Spinal cord (tissue), 9 donors: ENCODE measurements at regions not wholly inside any gene's neighbourhood (a gene's known extent, or its start where the extent isn't known, plus 50 kb on each side); places are given as distances from the start of the nearest gene placed in this dataset.

Experiments used
- DNase-seq, 6 donors: peaks; one replicate each; pipeline versions ENCODE4 v3.0.0 to v3.0.0-alpha.2; 2013 to 2015; ENCODE audit warnings: low spot score in 6 of 6, low read depth in 4 of 6
- H3K27ac ChIP-seq: one replicate; pipeline ENCODE4 v1.5.1; 2013; ENCODE audit warnings: low read depth, low read length, control low read depth
- H3K27me3 ChIP-seq: one replicate; pipeline ENCODE4 v1.6.1; 2013; ENCODE audit warnings: low read length; ENCODE audit not compliant: control insufficient read depth, insufficient read depth
- H3K36me3 ChIP-seq: one replicate; pipeline ENCODE4 v1.6.1; 2013; ENCODE audit warnings: low read length; ENCODE audit not compliant: control insufficient read depth, insufficient read depth
- H3K4me1 ChIP-seq: one replicate; pipeline ENCODE4 v1.6.1; 2013; ENCODE audit warnings: low read length; ENCODE audit not compliant: control insufficient read depth, insufficient read depth
- H3K4me3 ChIP-seq: one replicate; pipeline ENCODE4 v1.5.1; 2013; ENCODE audit warnings: low read depth, low read length, control low read depth
- H3K9me3 ChIP-seq: one replicate; pipeline ENCODE4 v1.6.1; 2013; ENCODE audit warnings: low read length; ENCODE audit not compliant: control insufficient read depth, insufficient read depth
- WGBS: methylation state at CpG from one replicate; pipeline ENCODE4 v1.1.5; 2013; ENCODE audit warnings: missing lambda C conversion rate; ENCODE audit not compliant: insufficient coverage; 5-methylcytosine and 5-hydroxymethylcytosine counted together
- donor health status: healthy.

DNA sequence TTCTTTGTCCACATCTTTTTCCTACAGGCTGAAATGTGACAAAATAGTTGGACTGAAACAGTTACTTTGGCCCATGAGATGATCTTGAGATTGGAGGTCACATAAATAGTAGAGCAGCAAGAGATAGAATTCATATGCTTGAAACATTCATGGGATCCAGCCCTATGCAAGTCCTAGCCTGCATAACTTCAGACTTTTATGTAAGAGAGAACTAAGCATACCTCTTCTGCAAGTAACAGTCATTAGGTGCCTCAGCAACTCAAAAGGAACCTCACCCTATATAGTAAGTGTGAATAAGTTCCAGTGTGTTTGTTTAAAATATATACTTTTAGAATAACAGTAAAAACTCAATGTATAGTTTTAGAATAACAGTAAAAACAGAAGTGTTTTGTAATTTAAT, 138.0 kb upstream of the P2RY1 start:
- DNase-seq, result no peak
- no peak overlapping the region for H3K27ac ChIP-seq
- no peaks in the 10 kb centered on the region for H3K27me3 ChIP-seq
- H3K4me1 ChIP-seq, result no peaks in the 10 kb centered on the region
- H3K9me3 ChIP-seq, result peaks cover 1% of the 10 kb centered on the region
- no peaks in the 10 kb centered on the region for H3K36me3 ChIP-seq
- no peak overlapping the region for H3K4me3 ChIP-seq

- peaks cover 1% of the 10 kb centered on the region for H3K9me3 ChIP-seq
- H3K36me3 ChIP-seq, result no peaks in the 10 kb centered on the region
- H3K27me3 ChIP-seq, result no peaks in the 10 kb centered on the region
- DNase-seq, result no peak
- no peak overlapping the region for H3K4me3 ChIP-seq
- no peaks in the 10 kb centered on the region for H3K4me1 ChIP-seq
- WGBS, result no CpG with 5 or more reads among the region's 3 CpGs
- no peak overlapping the region for H3K27ac ChIP-seq
Measured at GRCh38 chr3:152703245-152703890, 131.6 kb upstream of the P2RY1 start.

GRCh38 chr3:152706991-152707713, 127.8 kb upstream of the P2RY1 start:
- no peak overlapping the region for H3K27ac ChIP-seq
- WGBS, result 83% methylated on average over 2 of the region's 4 CpGs
- no peak for DNase-seq

GRCh38 chr3:152709659-152710058, 125.3 kb upstream of the P2RY1 start:
- no CpG with 5 or more reads among the region's 3 CpGs for WGBS
- no peaks in the 10 kb centered on the region for H3K9me3 ChIP-seq
- H3K4me1 ChIP-seq, result no peaks in the 10 kb centered on the region
- no peaks in the 10 kb centered on the region for H3K27me3 ChIP-seq
- H3K27ac ChIP-seq, result no peak overlapping the region
- no peak for DNase-seq
- no peaks in the 10 kb centered on the region for H3K36me3 ChIP-seq
- no peak overlapping the region for H3K4me3 ChIP-seq

More at GRCh38 chr3:152706991-152707713, 127.8 kb upstream of the P2RY1 start:
- Histone ChIP-seq H3K4me3 (no peak overlapping the region), H3K36me3 (no peaks in the 10 kb centered on the region), H3K27me3 (no peaks in the 10 kb centered on the region), H3K9me3 (no peaks in the 10 kb centered on the region), H3K4me1 (no peaks in the 10 kb centered on the region)

- DNase-seq, result no peak
- H3K27ac ChIP-seq, result no peak overlapping the region
- H3K27me3 ChIP-seq, result no peaks in the 10 kb centered on the region
- H3K9me3 ChIP-seq, result no peaks in the 10 kb centered on the region
- no CpG with 5 or more reads among the region's 3 CpGs for WGBS
- no peak overlapping the region for H3K4me3 ChIP-seq
- H3K36me3 ChIP-seq, result no peaks in the 10 kb centered on the region
- no peaks in the 10 kb centered on the region for H3K4me1 ChIP-seq
Measured at GRCh38 chr3:152710549-152710948, 124.4 kb upstream of the P2RY1 start.

DNA sequence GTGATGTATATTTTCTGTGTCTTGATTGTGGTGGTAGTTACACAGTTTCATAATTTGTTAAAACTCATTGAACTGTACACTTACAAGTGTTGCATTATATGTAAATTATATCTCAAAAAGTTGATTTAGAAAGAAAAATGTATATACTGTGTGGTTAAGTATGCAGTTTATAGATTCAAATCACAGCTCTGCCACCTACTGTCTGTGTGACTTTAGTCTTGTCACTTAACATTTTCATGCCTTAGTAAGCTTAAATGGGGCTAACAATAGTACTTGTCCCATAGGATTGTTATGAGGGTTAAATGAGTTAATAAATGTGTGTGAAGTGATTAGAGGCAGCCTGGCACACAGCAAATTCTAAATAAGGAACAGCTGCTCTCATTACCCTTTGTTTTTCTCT, 120.9 kb upstream of the P2RY1 start:
- Histone ChIP-seq H3K4me1 (no peaks in the 10 kb centered on the region), H3K4me3 (no peak overlapping the region), H3K9me3 (no peaks in the 10 kb centered on the region), H3K36me3 (no peaks in the 10 kb centered on the region), H3K27me3 (no peaks in the 10 kb centered on the region), H3K27ac (no peak overlapping the region)
- DNase-seq, result peak in 1 of 6 donors; percentile 31

GRCh38 chr3:152714507-152714906, 120.4 kb upstream of the P2RY1 start:
- Histone ChIP-seq H3K27me3 (no peaks in the 10 kb centered on the region), H3K4me1 (no peaks in the 10 kb centered on the region), H3K27ac (no peak overlapping the region), H3K9me3 (no peaks in the 10 kb centered on the region), H3K4me3 (no peak overlapping the region), H3K36me3 (no peaks in the 10 kb centered on the region)
- no peak for DNase-seq

GRCh38 chr3:152717252-152717651, 117.7 kb upstream of the P2RY1 start:
- H3K9me3 ChIP-seq, result no peaks in the 10 kb centered on the region
- WGBS, result no CpG with 5 or more reads among the region's 3 CpGs
- H3K27me3 ChIP-seq, result no peaks in the 10 kb centered on the region
- no peak overlapping the region for H3K27ac ChIP-seq
- H3K4me3 ChIP-seq, result no peak overlapping the region
- peak in 2 of 6 donors; percentile 8 to 47 for DNase-seq
- H3K4me1 ChIP-seq, result no peaks in the 10 kb centered on the region
- no peaks in the 10 kb centered on the region for H3K36me3 ChIP-seq

GRCh38 chr3:152718810-152719209, 116.1 kb upstream of the P2RY1 start:
- H3K27ac ChIP-seq, result no peak overlapping the region
- H3K4me3 ChIP-seq, result no peak overlapping the region
- H3K4me1 ChIP-seq, result no peaks in the 10 kb centered on the region
- H3K27me3 ChIP-seq, result no peaks in the 10 kb centered on the region
- H3K9me3 ChIP-seq, result no peaks in the 10 kb centered on the region
- no peak for DNase-seq
- H3K36me3 ChIP-seq, result no peaks in the 10 kb centered on the region

- DNase-seq, result no peak
- Histone ChIP-seq H3K4me1 (no peaks in the 10 kb centered on the region), H3K4me3 (no peak overlapping the region), H3K9me3 (no peaks in the 10 kb centered on the region), H3K36me3 (no peaks in the 10 kb centered on the region), H3K27me3 (no peaks in the 10 kb centered on the region), H3K27ac (no peak overlapping the region)
- WGBS, result no CpG with 5 or more reads among the region's 2 CpGs
Measured at GRCh38 chr3:152719264-152719663, 115.7 kb upstream of the P2RY1 start.
